Central memory CD8-positive, alpha-beta T cell (primary cell): ENCODE measurements at regions not wholly inside any gene's neighbourhood (a gene's known extent, or its start where the extent isn't known, plus 50 kb on each side); places are given as distances from the start of the nearest gene placed in this dataset.
"Not testable (repeated sequence)": the region's sequence is repeated elsewhere in the genome, so short reads cannot be mapped to it uniquely, and the experiment has no call there.

Experiments
- ATAC-seq: fragments of 150-1000 bp; cut with Tn5 transposase; replicated peaks from 2 replicates; pipeline ENCODE4 v1.10.0; 2022; ENCODE audit warnings: mild to moderate bottlenecking, moderate FRiP score, moderate number of reproducible peaks; ENCODE audit not compliant: poor library complexity, severe bottlenecking; ENCODE audit errors: extremely low read depth
- DNase-seq, 2 donors: peaks; one replicate each; pipeline ENCODE4 v3.0.0; 2021; ENCODE audit warnings: low spot score in 2 of 2
- H3K27ac Mint-ChIP-seq: one replicate; pipeline ENCODE4 v1.8.0; 2022; ENCODE audit warnings: low read depth, mild to moderate bottlenecking, moderate library complexity, mixed read lengths
- H3K27me3 Mint-ChIP-seq: one replicate; pipeline ENCODE4 v1.8.0; 2022; ENCODE audit warnings: mixed read lengths
- H3K36me3 Mint-ChIP-seq: one replicate; pipeline ENCODE4 v1.8.0; 2022; ENCODE audit warnings: mild to moderate bottlenecking, moderate library complexity, mixed read lengths; ENCODE audit not compliant: insufficient read depth
- H3K4me1 Mint-ChIP-seq: one replicate; pipeline ENCODE4 v1.8.0; 2022; ENCODE audit warnings: mixed read lengths
- H3K4me3 Mint-ChIP-seq: one replicate; pipeline ENCODE4 v1.8.0; 2022; ENCODE audit warnings: mild to moderate bottlenecking, moderate library complexity, mixed read lengths
- H3K9me3 Mint-ChIP-seq: one replicate; pipeline ENCODE4 v1.8.0; 2022; ENCODE audit warnings: mixed read lengths

DNA sequence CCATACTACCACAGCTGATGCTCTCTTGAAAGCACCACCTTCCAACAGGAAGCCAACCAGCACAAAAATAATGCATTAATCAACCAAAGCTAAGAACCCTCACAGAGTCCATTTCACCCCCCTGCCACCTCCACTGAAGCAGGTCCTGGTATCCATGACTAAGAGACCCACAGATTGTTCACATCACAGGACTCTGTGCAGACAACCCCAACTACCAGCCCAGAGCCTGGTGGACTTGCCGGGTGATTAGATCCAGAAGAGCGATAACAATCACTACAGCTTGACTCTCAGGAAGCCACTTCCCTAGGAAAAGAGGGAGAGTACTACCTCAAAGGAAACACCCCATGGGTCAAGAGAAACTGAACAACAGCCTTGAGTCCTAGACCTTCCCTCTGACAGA is 528.1 kb downstream of the KIF20B start:
- no peak for DNase-seq
- H3K4me1 Mint-ChIP-seq = no peaks in the 10 kb centered on the region
- no peaks in the 10 kb centered on the region for H3K36me3 Mint-ChIP-seq
- no peak for ATAC-seq
- no peak overlapping the region for H3K4me3 Mint-ChIP-seq
- peaks cover 21% of the 10 kb centered on the region for H3K9me3 Mint-ChIP-seq
- H3K27ac Mint-ChIP-seq = no peak overlapping the region
- H3K27me3 Mint-ChIP-seq = no peaks in the 10 kb centered on the region

DNA sequence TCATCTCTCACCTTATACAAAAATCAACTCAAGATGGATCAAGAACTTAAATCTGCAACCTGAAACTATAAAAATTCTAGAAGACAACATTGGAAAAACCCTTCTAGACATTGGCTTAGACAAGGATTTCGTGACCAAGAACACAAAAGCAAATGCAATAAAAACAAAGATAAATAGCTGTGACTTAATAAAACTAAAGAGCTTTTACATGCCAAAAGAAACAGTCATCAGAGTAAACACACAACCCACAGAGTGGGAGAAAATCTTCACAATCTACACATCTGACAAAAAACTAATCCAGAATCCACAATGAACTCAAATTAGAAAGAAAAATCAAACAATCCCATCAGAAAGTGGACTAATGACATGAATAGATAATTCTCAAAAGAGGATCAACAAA is 532.4 kb downstream of the KIF20B start:
- H3K4me1 Mint-ChIP-seq = not testable (repeated sequence)
- H3K9me3 Mint-ChIP-seq = peaks cover 21% of the 10 kb centered on the region

GRCh38 chr10:90245623-90246022 is 544.2 kb downstream of the KIF20B start:
- Mint-ChIP-seq H3K27ac (no peak overlapping the region), H3K4me3 (no peak overlapping the region), H3K9me3 (no peaks in the 10 kb centered on the region), H3K4me1 (no peaks in the 10 kb centered on the region), H3K36me3 (no peaks in the 10 kb centered on the region), H3K27me3 (no peaks in the 10 kb centered on the region)
- DNase-seq (no peak), ATAC-seq (no peak)

More for the DNA sequence above, 532.4 kb downstream of the KIF20B start:
- H3K36me3 Mint-ChIP-seq, H3K27me3 Mint-ChIP-seq, DNase-seq, H3K27ac Mint-ChIP-seq, ATAC-seq, H3K4me3 Mint-ChIP-seq: not testable (repeated sequence)

- not testable (repeated sequence) for ATAC-seq, H3K27me3 Mint-ChIP-seq, DNase-seq, H3K36me3 Mint-ChIP-seq, H3K27ac Mint-ChIP-seq, H3K9me3 Mint-ChIP-seq, H3K4me3 Mint-ChIP-seq, H3K4me1 Mint-ChIP-seq
These were observed 549.4 kb downstream of the KIF20B start for GRCh38 chr10:90250784-90251183.

GRCh38 chr10:90269699-90270098 is 568.3 kb downstream of the KIF20B start:
- no peak for ATAC-seq
- no peak overlapping the region for H3K4me3 Mint-ChIP-seq
- H3K36me3 Mint-ChIP-seq = no peaks in the 10 kb centered on the region
- no peaks in the 10 kb centered on the region for H3K4me1 Mint-ChIP-seq
- no peak for DNase-seq
- H3K27me3 Mint-ChIP-seq = no peaks in the 10 kb centered on the region
- H3K9me3 Mint-ChIP-seq = peaks cover 11% of the 10 kb centered on the region
- H3K27ac Mint-ChIP-seq = no peak overlapping the region

DNA sequence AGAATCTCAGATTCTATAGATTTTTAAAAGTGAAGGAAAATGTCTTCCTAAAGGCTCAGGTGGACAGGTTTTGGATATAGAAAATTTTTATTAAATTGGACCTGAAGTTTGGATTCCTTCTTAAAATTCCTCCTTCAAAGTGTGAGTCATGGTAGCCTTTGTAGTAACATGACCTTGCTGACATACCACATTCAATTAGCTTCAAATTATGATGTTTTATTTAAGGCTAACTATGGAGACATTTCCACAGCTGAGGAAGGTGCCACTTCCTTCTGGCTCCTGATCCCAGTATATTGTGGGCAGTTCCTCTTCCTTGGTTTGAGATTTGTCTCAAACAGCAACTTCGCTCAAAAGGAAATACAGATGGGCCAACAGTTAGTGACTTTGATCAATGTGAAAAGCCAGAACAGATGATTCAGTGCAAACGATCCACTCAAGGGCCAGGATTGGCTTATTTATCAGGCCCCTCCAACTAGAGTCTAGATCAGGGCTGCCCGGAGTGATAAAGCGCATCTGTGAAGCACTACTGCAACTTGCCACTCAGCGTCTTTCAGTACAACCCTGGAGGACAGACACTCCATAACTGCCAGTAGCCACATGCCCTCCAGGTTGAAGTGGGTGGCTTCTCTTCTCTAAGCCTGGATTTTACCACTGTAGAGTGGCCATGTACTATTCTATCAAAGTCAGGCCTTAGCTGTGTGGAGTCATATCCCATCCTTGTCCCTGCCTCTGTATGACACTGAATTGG is 573.5 kb downstream of the KIF20B start:
- Mint-ChIP-seq H3K9me3 (no peaks in the 10 kb centered on the region), H3K36me3 (no peaks in the 10 kb centered on the region), H3K4me1 (no peaks in the 10 kb centered on the region), H3K27ac (no peak overlapping the region), H3K4me3 (no peak overlapping the region), H3K27me3 (no peaks in the 10 kb centered on the region)
- ATAC-seq = no peak
- no peak for DNase-seq

DNA sequence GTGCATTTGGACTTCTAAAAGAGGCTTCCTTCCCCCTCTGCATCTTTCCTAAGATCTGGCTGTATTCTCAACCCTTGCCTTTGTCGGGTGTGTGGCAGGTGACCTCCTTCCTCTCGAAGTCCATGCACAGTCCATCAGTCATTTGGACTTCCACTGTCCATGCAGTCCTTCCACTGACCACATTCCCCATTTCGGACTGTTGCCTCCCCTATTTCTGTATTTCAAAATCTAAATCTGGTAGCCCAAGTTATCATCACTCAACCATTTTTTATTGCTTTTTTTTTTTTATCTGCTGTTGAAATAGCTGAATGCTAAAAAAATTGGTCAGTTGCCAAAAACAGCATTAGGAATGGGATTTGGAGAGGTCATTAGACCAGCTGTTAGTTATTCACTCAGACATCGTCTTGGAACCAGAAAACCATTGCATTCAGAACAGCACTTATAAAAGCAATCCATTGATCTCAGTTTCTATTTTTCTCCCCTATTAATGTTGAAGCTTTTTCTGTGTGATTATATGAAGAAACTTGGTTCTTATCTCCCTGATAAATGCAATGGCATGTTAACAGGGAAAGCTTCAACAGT is 575.6 kb downstream of the KIF20B start:
- no peaks in the 10 kb centered on the region for H3K9me3 Mint-ChIP-seq
- no peak overlapping the region for H3K27ac Mint-ChIP-seq
- no peak for ATAC-seq
- H3K4me1 Mint-ChIP-seq = no peaks in the 10 kb centered on the region
- no peaks in the 10 kb centered on the region for H3K27me3 Mint-ChIP-seq
- H3K36me3 Mint-ChIP-seq = no peaks in the 10 kb centered on the region
- no peak overlapping the region for H3K4me3 Mint-ChIP-seq
- no peak for DNase-seq

GRCh38 chr10:90286406-90286805 is 571.4 kb downstream of the HTR7 start:
- no peak for ATAC-seq
- Mint-ChIP-seq H3K9me3 (peaks cover 6% of the 10 kb centered on the region), H3K4me3 (no peak overlapping the region), H3K4me1 (no peaks in the 10 kb centered on the region), H3K36me3 (no peaks in the 10 kb centered on the region), H3K27ac (no peak overlapping the region), H3K27me3 (no peaks in the 10 kb centered on the region)
- no peak for DNase-seq

GRCh38 chr10:90286941-90287340 is 570.9 kb downstream of the HTR7 start:
- Mint-ChIP-seq H3K9me3 (peaks cover 6% of the 10 kb centered on the region), H3K4me3 (no peak overlapping the region), H3K4me1 (no peaks in the 10 kb centered on the region), H3K36me3 (no peaks in the 10 kb centered on the region), H3K27me3 (no peaks in the 10 kb centered on the region), H3K27ac (no peak overlapping the region)
- DNase-seq (no peak), ATAC-seq (no peak)

GRCh38 chr10:90288391-90288933 is 569.4 kb downstream of the HTR7 start:
- Mint-ChIP-seq H3K4me3 (no peak overlapping the region), H3K4me1 (no peaks in the 10 kb centered on the region), H3K9me3 (peaks cover 6% of the 10 kb centered on the region), H3K27me3 (no peaks in the 10 kb centered on the region), H3K36me3 (no peaks in the 10 kb centered on the region), H3K27ac (no peak overlapping the region)
- ATAC-seq = no peak
- no peak for DNase-seq

DNA sequence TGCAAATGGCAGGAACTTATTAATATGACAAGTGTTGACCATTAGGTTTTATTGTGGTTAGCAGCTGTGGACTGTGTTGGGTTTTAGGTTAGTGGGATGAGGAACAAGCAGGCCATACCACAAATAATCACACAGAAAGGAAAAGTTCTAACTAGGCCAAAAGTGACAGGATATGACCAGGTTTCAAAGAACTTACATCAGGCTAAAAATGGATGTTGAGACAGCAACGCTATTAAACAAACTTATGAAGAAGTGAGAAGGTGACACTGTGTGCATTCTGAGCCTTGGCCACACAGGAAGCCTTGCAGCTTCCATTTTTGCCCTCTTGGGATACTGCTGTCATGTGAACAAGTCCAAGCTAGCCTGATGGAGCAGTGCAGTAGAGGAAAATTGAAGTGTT is 568.8 kb downstream of the HTR7 start:
- DNase-seq (no peak), ATAC-seq (no peak)
- H3K36me3 Mint-ChIP-seq = no peaks in the 10 kb centered on the region
- peaks cover 6% of the 10 kb centered on the region for H3K9me3 Mint-ChIP-seq
- no peaks in the 10 kb centered on the region for H3K4me1 Mint-ChIP-seq
- no peak overlapping the region for H3K27ac Mint-ChIP-seq
- no peaks in the 10 kb centered on the region for H3K27me3 Mint-ChIP-seq
- H3K4me3 Mint-ChIP-seq = no peak overlapping the region

DNA sequence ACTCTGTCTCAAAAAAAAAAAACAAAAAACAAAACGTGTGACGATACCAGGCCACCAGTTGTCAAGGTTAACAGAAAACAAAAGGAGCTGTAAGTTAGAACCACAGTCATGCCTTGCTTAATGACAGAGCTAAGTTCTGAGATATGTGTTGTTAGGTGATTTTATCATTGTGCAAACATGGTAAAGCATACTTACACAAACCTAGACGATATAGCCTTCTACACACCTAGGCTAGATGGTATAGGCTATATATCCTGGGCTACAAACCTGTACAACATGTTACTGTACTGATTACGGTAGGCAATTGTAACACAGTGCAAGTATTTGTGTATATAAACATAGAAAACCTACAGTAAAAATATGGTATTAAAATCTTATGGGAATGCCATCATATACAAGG is 564.2 kb downstream of the HTR7 start:
- no peak overlapping the region for H3K4me3 Mint-ChIP-seq
- no peaks in the 10 kb centered on the region for H3K27me3 Mint-ChIP-seq
- no peaks in the 10 kb centered on the region for H3K4me1 Mint-ChIP-seq
- DNase-seq = no peak
- H3K9me3 Mint-ChIP-seq = peaks cover 8% of the 10 kb centered on the region
- no peak overlapping the region for H3K27ac Mint-ChIP-seq
- no peak for ATAC-seq
- no peaks in the 10 kb centered on the region for H3K36me3 Mint-ChIP-seq

DNA sequence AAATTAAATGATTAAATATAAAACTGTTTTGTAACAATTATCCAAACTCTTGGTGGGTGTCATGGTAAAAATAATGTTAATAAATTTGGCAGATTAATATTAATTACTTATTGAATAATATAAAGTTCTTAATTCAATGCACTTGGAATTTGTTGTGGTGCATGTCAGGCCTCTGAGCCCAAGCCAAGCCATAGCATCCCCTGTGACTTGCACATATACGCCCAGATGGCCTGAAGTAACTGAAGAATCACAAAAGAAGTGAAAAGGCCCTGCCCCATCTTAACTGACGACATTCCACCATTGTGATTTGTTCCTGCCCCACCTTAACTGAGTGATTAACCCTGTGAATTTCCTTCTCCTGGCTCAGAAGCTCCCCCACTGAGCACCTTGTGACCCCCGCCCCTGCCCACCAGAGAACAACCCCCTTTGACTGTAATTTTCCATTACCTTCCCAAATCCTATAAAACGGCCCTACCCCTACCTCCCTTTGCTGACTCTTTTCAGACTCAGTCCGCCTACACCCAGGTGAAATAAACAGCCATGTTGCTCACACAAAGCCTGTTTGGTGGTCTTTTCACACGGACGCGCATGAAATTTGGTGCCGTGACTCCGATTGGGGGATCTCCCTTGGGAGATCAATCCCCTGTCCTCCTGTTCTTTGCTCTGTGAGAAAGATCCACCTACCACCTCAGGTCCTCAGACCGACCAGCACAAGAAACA is 562.9 kb downstream of the HTR7 start:
- peaks cover 12% of the 10 kb centered on the region for H3K9me3 Mint-ChIP-seq
- H3K36me3 Mint-ChIP-seq, H3K4me3 Mint-ChIP-seq, DNase-seq, H3K27me3 Mint-ChIP-seq, H3K4me1 Mint-ChIP-seq, H3K27ac Mint-ChIP-seq, ATAC-seq: not testable (repeated sequence)
